ENCODE measurements at regions not wholly inside any gene's neighbourhood (a gene's known extent, or its start where the extent isn't known, plus 50 kb on each side); places are given as distances from the start of the nearest gene placed in this dataset.

GRCh38 chr1:163656095-163656759 lies 334.5 kb downstream of the NUF2 start:
- no peaks in the 10 kb centered on the region for H3K27me3 ChIP-seq (ENCODE audit: control insufficient read depth, insufficient read depth, low read length)
- ChIA-PET CTCF (no interaction called here), POLR2A (no interaction called here)
- H3K27ac ChIP-seq (ENCODE audit: low read length), result no peak overlapping the region
- H3K4me3 ChIP-seq (ENCODE audit: low read depth in 2 of 2, low read length in 2 of 2), result no peak overlapping the region
- no peaks in the 10 kb centered on the region for H3K36me3 ChIP-seq (ENCODE audit: control insufficient read depth, insufficient read depth, low read length)
- in situ Hi-C loops (cut with HindIII; ENCODE audit: low pct_unique_long_range_greater_than_20kb, low sequenced_read_pairs) (no loop called here), intact Hi-C loops (cut with micrococcal nuclease; ENCODE audit: unreplicated experiment) (no loop called here)
- H3K9me3 ChIP-seq (ENCODE audit: control insufficient read depth, insufficient read depth, low read depth, low read length), result no peaks in the 10 kb centered on the region
- no peak for ATAC-seq
- no TSS peak for BruUV-seq (replicated peaks)
- no peak for DNase-seq (ENCODE audit: low read depth, low spot score)
- H3K4me1 ChIP-seq (ENCODE audit: control insufficient read depth, insufficient read depth, low read length), result no peaks in the 10 kb centered on the region
- TF ChIP-seq REST (IDR thresholded peaks at IDR 0.05; ENCODE audit: insufficient read depth in 1 of 2, low read depth in 2 of 2, low read length in 1 of 2) (no peak), POLR2AphosphoS5 (IDR thresholded peaks at IDR 0.05; ENCODE audit: low read depth, low read length) (no peak), SIN3A (IDR thresholded peaks at IDR 0.05; ENCODE audit: borderline replicate concordance, insufficient read depth, low read depth, low read length) (no peak), CTCF (IDR thresholded peaks at IDR 0.05) (no peak), TCF7L2 (IDR thresholded peaks at IDR 0.05; ENCODE audit: low read depth, low read length) (no peak)

- ATAC-seq, result no peak
- no peak overlapping the region for H3K4me3 ChIP-seq (ENCODE audit: low read depth in 2 of 2, low read length in 2 of 2)
- no peaks in the 10 kb centered on the region for H3K4me1 ChIP-seq (ENCODE audit: control insufficient read depth, insufficient read depth, low read length)
- BruUV-seq (replicated peaks), result no TSS peak
- no peak overlapping the region for H3K27ac ChIP-seq (ENCODE audit: low read length)
- TF ChIP-seq TCF7L2 (IDR thresholded peaks at IDR 0.05; ENCODE audit: low read depth, low read length), result no peak
- no peak for TF ChIP-seq POLR2AphosphoS5 (IDR thresholded peaks at IDR 0.05; ENCODE audit: low read depth, low read length)
- TF ChIP-seq SIN3A (IDR thresholded peaks at IDR 0.05; ENCODE audit: borderline replicate concordance, insufficient read depth, low read depth, low read length), result no peak
- no peak for TF ChIP-seq REST (IDR thresholded peaks at IDR 0.05; ENCODE audit: insufficient read depth in 1 of 2, low read depth in 2 of 2, low read length in 1 of 2)
- TF ChIP-seq CTCF (IDR thresholded peaks at IDR 0.05), result no peak
- DNase-seq (ENCODE audit: low read depth, low spot score), result no peak
- no peaks in the 10 kb centered on the region for H3K9me3 ChIP-seq (ENCODE audit: control insufficient read depth, insufficient read depth, low read depth, low read length)
- CTCF ChIA-PET, result no interaction called here
- H3K36me3 ChIP-seq (ENCODE audit: control insufficient read depth, insufficient read depth, low read length), result no peaks in the 10 kb centered on the region
- in situ Hi-C loops (cut with HindIII; ENCODE audit: low pct_unique_long_range_greater_than_20kb, low sequenced_read_pairs) (no loop called here), intact Hi-C loops (cut with micrococcal nuclease; ENCODE audit: unreplicated experiment) (no loop called here)
- H3K27me3 ChIP-seq (ENCODE audit: control insufficient read depth, insufficient read depth, low read length), result no peaks in the 10 kb centered on the region
- POLR2A ChIA-PET, result no interaction called here
Measured at GRCh38 chr1:163657719-163658118, 336.0 kb downstream of the NUF2 start.
